Activated CD8-positive, alpha-beta memory T cell treated with anti-CD3 and anti-CD28 coated beads, Interleukin-2, amount 50 U/mL, for 1 hour (primary cell): ENCODE measurements at regions not wholly inside any gene's neighbourhood (a gene's known extent, or its start where the extent isn't known, plus 50 kb on each side); places are given as distances from the start of the nearest gene placed in this dataset.
"Not testable (repeated sequence)": the region's sequence is repeated elsewhere in the genome, so short reads cannot be mapped to it uniquely, and the experiment has no call there.

Source experiments
- DNase-seq: peaks from one replicate; pipeline ENCODE4 v3.0.0-alpha.2; 2020; ENCODE audit errors: extremely low read depth

- DNase-seq, result peak; percentile 18
Measured at GRCh38 chr1:8169364-8170058, 143.4 kb upstream of the ERRFI1 start.

GRCh38 chr1:8167936-8168335, 141.8 kb upstream of the ERRFI1 start:
- DNase-seq, result no peak

GRCh38 chr1:8166406-8166805, 140.3 kb upstream of the ERRFI1 start:
- no peak for DNase-seq

- DNase-seq, result no peak
Measured at GRCh38 chr1:8165595-8166360, 139.7 kb upstream of the ERRFI1 start.

- no peak for DNase-seq
Measured at GRCh38 chr1:8164670-8165069, 138.6 kb upstream of the ERRFI1 start.

- DNase-seq, result no peak
Measured at GRCh38 chr1:8163039-8163438, 136.9 kb upstream of the ERRFI1 start.

GRCh38 chr1:8162168-8162567, 136.1 kb upstream of the ERRFI1 start:
- DNase-seq, result no peak

GRCh38 chr1:8161546-8162105, 135.5 kb upstream of the ERRFI1 start:
- no peak for DNase-seq

GRCh38 chr1:8159470-8160024, 133.4 kb upstream of the ERRFI1 start:
- DNase-seq, result no peak

GRCh38 chr1:8158995-8159394, 132.9 kb upstream of the ERRFI1 start:
- DNase-seq, result no peak

GRCh38 chr1:8157765-8158164, 131.7 kb upstream of the ERRFI1 start:
- no peak for DNase-seq

GRCh38 chr1:8155528-8156186, 129.5 kb upstream of the ERRFI1 start:
- no peak for DNase-seq

GRCh38 chr1:8154621-8155052, 128.5 kb upstream of the ERRFI1 start:
- DNase-seq, result no peak

GRCh38 chr1:8153961-8154360, 127.9 kb upstream of the ERRFI1 start:
- DNase-seq, result no peak

- peak; percentile 51 for DNase-seq
Measured at GRCh38 chr1:8152731-8153702, 126.9 kb upstream of the ERRFI1 start.

- DNase-seq, result no peak
Measured at GRCh38 chr1:8151647-8152046, 125.5 kb upstream of the ERRFI1 start.

GRCh38 chr1:8149756-8150155, 123.6 kb upstream of the ERRFI1 start:
- not testable (repeated sequence) for DNase-seq

GRCh38 chr1:8147956-8148355, 121.8 kb upstream of the ERRFI1 start:
- no peak for DNase-seq

- no peak for DNase-seq
Measured at GRCh38 chr1:8146257-8146855, 120.2 kb upstream of the ERRFI1 start.

- no peak for DNase-seq
Measured at GRCh38 chr1:8145545-8146202, 119.6 kb upstream of the ERRFI1 start.
